Endothelial cell of umbilical vein (primary cell): ENCODE measurements at regions not wholly inside any gene's neighbourhood (a gene's known extent, or its start where the extent isn't known, plus 50 kb on each side); places are given as distances from the start of the nearest gene placed in this dataset.

Experiments
- BruUV-seq: library from RNA; stranded (reverse); fragments of 400-500 nt; replicated peaks from 2 replicates; lab custom pipeline; 2021; lab: Mats Ljungman, UMichigan
- CTCF ChIA-PET: fragments of 300-600, 350-600 bp; sonication (Branson Sonifier 250); formaldehyde crosslinking; loops from one replicate; lab custom pipeline; 2021; ENCODE audit warnings: antibody characterized with exemption, inconsistent platforms; lab: Charles Lee
- POLR2A ChIA-PET: fragments of 300-600, 350-600 bp; sonication (Branson Sonifier 250); formaldehyde crosslinking; loops from one replicate; lab custom pipeline; 2021; ENCODE audit warnings: antibody characterized with exemption, inconsistent platforms; lab: Charles Lee
- DNase-seq: peaks from one replicate; pipeline ENCODE4 v3.0.0-alpha.2; 2011; ENCODE audit warnings: low read depth, low spot score
- FAIRE-seq: peaks from 2 replicates; lab custom pipeline; 2011; peaks lifted over from hg19 to GRCh38; lab: Jason Lieb, UNC
- H2AFZ ChIP-seq: 2 replicates; pipeline ENCODE4 v1.6.0; 2012; ENCODE audit warnings: low read depth, low read length, control low read depth, inconsistent platforms
- H3K27ac ChIP-seq: 2 replicates; pipeline ENCODE4 v1.5.1; 2011; ENCODE audit warnings: low read depth, mild to moderate bottlenecking, control low read depth, low read length, moderate library complexity; ENCODE audit not compliant: insufficient read depth
- H3K27me3 ChIP-seq, 2 experiments: 2 replicates each; pipeline versions ENCODE4 v1.6.0 to v1.6.1; 2011; ENCODE audit warnings: low read length in 2 of 2, mixed read lengths in 1 of 2; ENCODE audit not compliant: control insufficient read depth in 2 of 2, insufficient read depth in 2 of 2
- H3K36me3 ChIP-seq, 2 experiments: 2 replicates in 1 of 2; 3 replicates in 1 of 2; pipeline ENCODE4 v1.5.1; 2011; ENCODE audit warnings: low read length in 2 of 2, mild to moderate bottlenecking in 1 of 2, moderate library complexity in 1 of 2; ENCODE audit not compliant: control insufficient read depth in 2 of 2, insufficient read depth in 2 of 2; ENCODE audit errors: extremely low read depth in 1 of 2
- H3K4me1 ChIP-seq: 3 replicates; pipeline ENCODE4 v1.5.1; 2011; ENCODE audit warnings: mild to moderate bottlenecking, low read length; ENCODE audit not compliant: control insufficient read depth, insufficient read depth; ENCODE audit errors: extremely low read depth
- H3K4me2 ChIP-seq: 2 replicates; pipeline ENCODE4 v1.6.1; 2011; ENCODE audit warnings: low read length, control low read depth, mixed read lengths; ENCODE audit not compliant: insufficient read depth
- H3K4me3 ChIP-seq, 3 experiments: fragments of 200-600 bp in 1 of 3; sonication (generic), shearing (Covaris generic) in 1 of 3; replicated peaks in 1 of 3; 2 replicates each; pipeline ENCODE4 v1.5.1; 2011 to 2016; ENCODE audit warnings: control low read depth in 3 of 3, low read length in 3 of 3, mild to moderate bottlenecking in 2 of 3, inconsistent platforms in 1 of 3, low read depth in 1 of 3, moderate library complexity in 1 of 3; ENCODE audit not compliant: insufficient read depth in 1 of 3
- H3K79me2 ChIP-seq: 2 replicates; pipeline ENCODE4 v1.6.0; 2012; ENCODE audit warnings: low read length, inconsistent platforms; ENCODE audit not compliant: control insufficient read depth, insufficient read depth
- H3K9ac ChIP-seq: replicated peaks from 2 replicates; pipeline ENCODE3; 2011; ENCODE audit warnings: low read length, control low read depth; ENCODE audit not compliant: insufficient read depth; ENCODE audit errors: extremely low read depth
- H3K9me1 ChIP-seq: replicated peaks from 3 replicates; pipeline ENCODE4 v1.6.0; 2011; ENCODE audit warnings: mild to moderate bottlenecking, low read length; ENCODE audit not compliant: control insufficient read depth, insufficient read depth; ENCODE audit errors: extremely low read depth
- H3K9me3 ChIP-seq: replicated peaks from 2 replicates; pipeline ENCODE4 v1.5.1; 2012; ENCODE audit warnings: low read length, inconsistent platforms; ENCODE audit not compliant: control insufficient read depth, insufficient read depth
- H4K20me1 ChIP-seq: replicated peaks from 2 replicates; pipeline ENCODE3; 2011; ENCODE audit warnings: mild to moderate bottlenecking, low read length; ENCODE audit not compliant: control insufficient read depth, insufficient read depth; ENCODE audit errors: extremely low read depth
- CTCF ChIP-seq, 2 donors: IDR thresholded peaks; 1 replicate in 1 of 2; 2 replicates in 1 of 2; pipeline ENCODE4 v1.5.1; 2011; ENCODE audit warnings: low read length in 2 of 2, mild to moderate bottlenecking in 2 of 2, moderate library complexity in 2 of 2, control low read depth in 1 of 2, inconsistent platforms in 1 of 2, low read depth in 1 of 2; ENCODE audit not compliant: insufficient read depth in 1 of 2; ENCODE audit errors: extremely low read depth in 1 of 2
- EZH2 ChIP-seq: IDR thresholded peaks from 2 replicates; pipeline ENCODE4 v1.6.1; 2012; ENCODE audit warnings: borderline replicate concordance, low read depth, mild to moderate bottlenecking, moderate library complexity, low read length, inconsistent platforms; ENCODE audit not compliant: severe bottlenecking
- FOS ChIP-seq: IDR thresholded peaks from 2 replicates; pipeline ENCODE4 v1.6.1; 2011; ENCODE audit warnings: mild to moderate bottlenecking, low read length, moderate library complexity, borderline replicate concordance; ENCODE audit not compliant: insufficient read depth
- GATA2 ChIP-seq: IDR thresholded peaks from 2 replicates; pipeline ENCODE4 v1.7.0; 2011; ENCODE audit warnings: low read depth, mild to moderate bottlenecking, moderate library complexity, mixed read lengths, low read length; ENCODE audit not compliant: insufficient read length, insufficient read depth
- JUN ChIP-seq: IDR thresholded peaks from 2 replicates; pipeline ENCODE4 v1.6.1; 2011; ENCODE audit warnings: borderline replicate concordance, low read depth; ENCODE audit not compliant: insufficient read length, insufficient read depth
- MYC ChIP-seq: IDR thresholded peaks from one replicate; pipeline ENCODE4 v1.6.1; 2011; ENCODE audit warnings: mild to moderate bottlenecking, low read depth, low read length
- POLR2A ChIP-seq: IDR thresholded peaks from 2 replicates; pipeline ENCODE4 v1.6.1; 2012; ENCODE audit warnings: low read depth, mild to moderate bottlenecking, control low read depth, low read length
- POLR2AphosphoS5 ChIP-seq: IDR thresholded peaks from 2 replicates; pipeline ENCODE4 v1.6.1; 2012; ENCODE audit warnings: low read depth, mild to moderate bottlenecking, control low read depth, low read length, moderate library complexity; ENCODE audit not compliant: insufficient read depth
- dilution Hi-C: fragments of 300-500 bp; cut with MboI; formaldehyde crosslinking; loops from one replicate; pipeline ENCODE4 v1.15.0; 2019; ENCODE audit warnings: low sequenced_read_pairs; ENCODE audit not compliant: extremely low pct_ligation_motif_present
- intact Hi-C: fragments of 100-400 bp; cut with micrococcal nuclease; formaldehyde crosslinking; loops from one replicate; pipeline ENCODE4 v1.10.0; 2022
- TF ChIP-seq, protein P1 (sequence below): IDR thresholded peaks from 2 replicates; pipeline ENCODE4 v1.6.1; 2011; ENCODE audit not compliant: insufficient read depth, insufficient read length

GRCh38 chr3:56983427-56983826, 77.0 kb upstream of the SPATA12 start:
- Histone ChIP-seq H3K4me1 (peaks cover 20% of the 10 kb centered on the region), H3K27me3 (no peaks in the 10 kb centered on the region), H3K4me3 (no peak overlapping the region), H3K4me2 (no peak overlapping the region), H2AFZ (no peak overlapping the region), H3K9ac (no peak overlapping the region), H3K36me3 (no peaks in the 10 kb centered on the region), H4K20me1 (no peaks in the 10 kb centered on the region), H3K9me3 (no peaks in the 10 kb centered on the region), H3K27ac (no peak overlapping the region), H3K9me1 (no peaks in the 10 kb centered on the region), H3K79me2 (no peaks in the 10 kb centered on the region)
- POLR2A ChIA-PET: no interaction called here
- no peak for DNase-seq
- intact Hi-C loops (no loop called here), dilution Hi-C loops (no loop called here)
- no peak for TF ChIP-seq EZH2
- TF ChIP-seq POLR2AphosphoS5: no peak
- no peak for TF ChIP-seq MYC
- no peak for TF ChIP-seq CTCF (IDR thresholded peaks at IDR 0.05; ENCODE audit: extremely low read depth in 1 of 2, insufficient read depth in 1 of 2, low read depth in 1 of 2, low read length in 2 of 2)
- TF ChIP-seq JUN: no peak
- TF ChIP-seq, protein P1, sequence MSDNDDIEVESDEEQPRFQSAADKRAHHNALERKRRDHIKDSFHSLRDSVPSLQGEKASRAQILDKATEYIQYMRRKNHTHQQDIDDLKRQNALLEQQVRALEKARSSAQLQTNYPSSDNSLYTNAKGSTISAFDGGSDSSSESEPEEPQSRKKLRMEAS: no peak
- no peak for TF ChIP-seq POLR2A
- no peak for TF ChIP-seq FOS
- TF ChIP-seq GATA2: no peak
- no peak for FAIRE-seq
- CTCF ChIA-PET: interaction anchor here (0.5 to 1.7 kb wide), 4 partner anchors 12 to 287 kb away, joined by 3 to 7 read pairs (median 4); no protein-coding TSS in a partner anchor
- no TSS peak for BruUV-seq
